NCI-H1092 (cell line): ENCODE measurements at regions not wholly inside any gene's neighbourhood (a gene's known extent, or its start where the extent isn't known, plus 50 kb on each side); places are given as distances from the start of the nearest gene placed in this dataset.
"Not testable (repeated sequence)": the region's sequence is repeated elsewhere in the genome, so short reads cannot be mapped to it uniquely, and the experiment has no call there.

ENCODE experiments used
- DNase-seq: peaks from one replicate; lab custom pipeline; 2025; lab: John Stamatoyannopoulos, UW

- not testable (repeated sequence) for DNase-seq
These were observed 248.0 kb downstream of the ZNF92 start for GRCh38 chr7:65621580-65622201.

- DNase-seq: not testable (repeated sequence)
These were observed 241.6 kb upstream of the VKORC1L1 start for GRCh38 chr7:65631236-65631635.

GRCh38 chr7:65633587-65634404 lies 239.1 kb upstream of the VKORC1L1 start:
- DNase-seq: not testable (repeated sequence)

DNA sequence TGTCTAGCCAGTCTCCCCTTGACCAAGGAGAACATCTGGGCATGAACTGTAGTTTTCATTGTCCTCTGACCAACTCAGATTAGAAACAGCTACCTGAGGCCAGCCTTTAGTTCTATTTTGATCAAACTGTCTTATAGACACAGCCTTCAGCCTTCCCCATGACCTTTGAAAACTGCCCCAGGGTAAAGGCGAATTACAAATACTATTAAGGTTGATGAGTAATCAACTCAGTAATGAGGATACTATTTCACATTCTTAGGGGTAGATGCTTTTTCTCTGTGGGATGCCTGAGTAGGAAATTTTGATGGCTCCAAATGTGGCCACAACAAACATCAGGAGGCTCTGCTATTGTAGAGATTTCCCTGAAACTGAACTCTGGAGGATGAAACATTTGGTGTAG lies 234.0 kb upstream of the VKORC1L1 start:
- DNase-seq: not testable (repeated sequence)

DNA sequence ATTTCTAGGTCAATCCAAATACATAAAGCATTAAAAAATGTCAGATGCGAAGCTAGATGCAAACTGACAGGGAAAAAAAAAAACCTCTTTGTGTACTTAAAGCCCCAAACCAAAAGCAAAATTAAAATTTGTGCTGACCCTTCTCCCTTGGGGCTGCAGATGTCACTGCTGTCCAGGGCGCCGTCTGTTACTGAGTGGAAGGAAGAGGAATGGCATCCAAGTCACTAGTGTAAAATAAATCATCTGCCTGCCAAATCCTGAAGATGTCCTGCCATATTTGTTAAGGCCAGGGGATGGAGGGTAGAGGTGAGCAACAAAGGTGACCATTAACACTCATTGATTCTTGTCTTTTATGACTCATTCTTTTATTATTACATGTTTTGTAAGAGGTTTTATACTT lies 233.2 kb upstream of the VKORC1L1 start:
- DNase-seq: not testable (repeated sequence)

DNA sequence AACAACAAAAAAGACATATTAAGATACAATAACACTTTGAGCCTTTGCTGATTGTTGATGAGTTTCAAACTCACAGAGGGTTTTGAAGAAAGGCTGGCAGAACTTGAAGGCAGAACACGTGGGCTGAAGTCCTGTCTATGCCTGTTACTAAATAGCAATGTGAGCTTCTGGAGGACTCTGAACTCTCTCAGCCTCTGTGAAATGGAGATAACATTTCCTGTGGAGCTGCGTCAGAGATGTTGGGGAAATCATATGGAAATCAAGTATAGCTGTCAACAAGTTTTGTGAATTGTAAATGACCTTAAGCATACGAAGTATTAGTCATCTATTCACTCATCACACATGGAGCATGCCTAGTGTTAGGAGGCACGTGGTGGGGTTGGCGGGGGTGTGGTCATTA lies 229.4 kb upstream of the VKORC1L1 start:
- DNase-seq: not testable (repeated sequence)

DNA sequence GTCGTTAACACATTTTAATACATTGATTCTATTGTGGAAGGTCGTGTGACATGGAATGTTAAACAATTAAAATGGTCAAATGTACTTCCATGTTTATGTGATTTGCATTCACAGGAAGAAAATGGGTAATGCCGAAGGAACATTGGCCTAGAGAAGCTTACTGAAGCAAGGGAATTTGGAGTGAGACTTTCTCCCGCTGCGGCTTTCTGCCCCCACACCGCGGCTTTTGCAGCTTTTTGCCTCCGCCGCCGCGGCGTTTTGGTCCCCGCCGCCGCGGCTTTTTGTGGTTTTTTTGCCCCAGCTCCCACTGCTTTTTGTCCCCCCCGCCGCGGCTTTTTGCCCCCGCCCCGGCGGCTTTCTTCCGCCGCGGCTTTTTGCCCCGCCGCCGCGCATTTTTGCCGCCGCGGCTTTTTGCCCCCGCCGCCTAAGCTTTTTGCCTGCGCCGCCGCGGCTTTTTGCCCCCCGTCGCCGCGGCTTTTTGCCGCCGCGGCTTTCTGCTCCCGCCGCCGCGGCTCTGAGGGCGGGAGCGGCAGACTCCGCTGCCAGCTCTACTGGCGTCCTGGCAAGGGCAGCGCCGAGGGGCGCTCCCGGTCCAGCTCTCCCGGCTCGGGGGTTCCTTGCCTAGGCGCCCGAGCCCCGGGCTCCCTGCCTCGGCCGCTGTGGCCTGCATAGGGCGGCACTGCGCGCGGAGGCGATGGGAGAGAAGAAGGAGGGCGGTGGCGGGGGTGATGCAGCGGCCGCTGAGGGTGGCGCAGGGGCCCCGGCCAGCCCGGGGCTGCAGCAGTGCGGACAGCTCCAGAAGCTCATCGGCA lies 225.5 kb upstream of the VKORC1L1 start:
- DNase-seq: not testable (repeated sequence)

DNA sequence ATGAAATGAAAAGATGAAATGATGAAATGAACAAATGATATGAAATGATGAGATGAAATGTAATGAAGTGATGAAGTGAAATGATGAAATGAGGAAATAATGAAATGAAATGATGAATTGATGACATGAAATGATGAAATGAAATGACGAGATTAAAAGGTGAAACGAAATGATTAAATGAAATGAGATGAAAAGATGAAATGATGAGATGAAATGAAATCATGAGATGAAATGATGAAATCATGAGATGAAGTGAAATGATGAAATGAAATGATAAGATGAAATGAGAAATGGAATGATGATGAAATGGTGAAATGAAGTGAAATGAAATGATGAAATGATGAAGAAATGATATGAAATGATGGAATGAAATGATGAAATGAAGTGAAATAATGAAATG lies 221.7 kb upstream of the VKORC1L1 start:
- DNase-seq: not testable (repeated sequence)

- not testable (repeated sequence) for DNase-seq
These were observed 220.9 kb upstream of the VKORC1L1 start for GRCh38 chr7:65651826-65652592.

DNA sequence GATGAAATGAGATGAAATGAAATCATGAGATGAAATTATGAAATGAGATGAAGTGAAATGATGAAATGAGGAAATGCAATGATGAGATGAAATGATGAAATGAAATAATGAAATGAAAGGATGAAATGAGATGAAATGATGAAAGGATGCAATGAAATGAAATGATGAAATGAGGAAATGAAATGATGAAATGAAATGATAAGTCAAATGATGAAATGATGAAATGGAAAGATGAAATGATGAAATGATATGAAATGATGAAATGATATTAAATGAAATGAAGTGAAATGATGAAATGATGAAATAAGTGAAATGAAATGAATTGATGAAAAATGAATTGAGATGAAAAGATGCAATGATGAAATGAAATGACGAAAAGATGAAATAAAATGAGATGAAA lies 220.2 kb upstream of the VKORC1L1 start:
- not testable (repeated sequence) for DNase-seq

GRCh38 chr7:65656494-65657188 lies 216.2 kb upstream of the VKORC1L1 start:
- DNase-seq: not testable (repeated sequence)

- DNase-seq: not testable (repeated sequence)
These were observed 189.5 kb upstream of the VKORC1L1 start for GRCh38 chr7:65683362-65683761.

DNA sequence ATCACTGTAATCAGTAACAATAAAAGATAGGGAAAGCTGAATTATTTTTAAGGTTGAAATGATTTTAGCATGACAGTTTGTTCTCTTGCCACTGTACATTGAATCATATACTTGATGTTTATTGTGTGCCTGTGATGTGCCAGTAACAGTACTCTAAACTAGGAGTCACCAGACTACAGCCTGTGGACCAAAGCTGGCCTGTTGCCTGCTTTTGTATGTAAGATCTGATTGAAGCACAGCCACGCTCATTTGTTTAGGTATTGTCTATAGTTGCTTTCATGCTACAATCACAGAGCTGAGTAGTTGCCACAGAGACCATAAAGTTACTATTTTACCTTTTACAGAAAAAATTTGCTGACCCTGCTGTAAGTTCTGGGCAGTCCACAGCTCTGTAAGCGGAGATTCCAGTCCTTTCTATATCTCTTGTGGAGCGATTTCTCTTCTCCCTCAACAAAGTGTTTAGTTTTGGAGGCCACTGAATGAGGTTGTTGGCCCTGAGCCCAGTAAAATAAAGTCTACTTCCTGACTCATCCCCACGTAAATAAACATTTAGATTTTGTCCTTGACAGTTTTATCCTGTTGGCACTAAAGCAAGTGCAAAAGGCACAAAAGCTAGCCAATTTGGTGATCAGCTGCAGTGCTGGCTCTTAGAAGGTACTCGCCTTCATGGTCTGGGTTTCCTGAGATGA lies 173.7 kb upstream of the VKORC1L1 start:
- DNase-seq: not testable (repeated sequence)

DNA sequence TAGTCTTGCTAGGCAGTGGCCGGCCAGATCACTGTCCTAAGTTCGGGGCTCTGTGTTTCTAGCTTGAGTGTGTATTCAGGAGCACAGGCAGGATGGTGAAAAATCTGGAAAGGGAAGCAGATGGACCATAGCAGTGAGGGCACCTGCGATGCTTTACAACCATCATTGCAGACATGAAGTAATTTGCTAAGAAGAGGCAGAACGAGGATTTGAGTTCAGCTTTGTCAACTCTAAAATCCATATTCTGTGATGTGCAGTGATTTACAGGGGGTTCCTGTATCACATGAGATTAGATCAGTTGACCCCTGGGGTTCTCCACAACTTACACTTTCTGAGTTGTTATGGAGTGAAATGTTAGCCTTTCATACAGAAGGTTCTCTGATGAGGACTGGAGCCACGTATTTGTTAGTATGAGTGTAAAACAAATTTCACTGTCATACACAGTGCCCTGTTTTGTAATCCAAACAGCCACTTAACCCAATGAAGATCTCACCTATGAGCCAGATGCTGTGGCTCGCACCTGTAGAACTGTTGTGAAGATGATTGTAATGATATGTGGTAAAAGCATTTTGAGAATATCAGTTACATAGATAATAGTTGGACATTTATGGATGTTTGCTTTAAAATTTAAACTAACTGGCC lies 173.0 kb upstream of the VKORC1L1 start:
- not testable (repeated sequence) for DNase-seq

GRCh38 chr7:65719123-65719798 lies 153.6 kb upstream of the VKORC1L1 start:
- peak; percentile 32 for DNase-seq

- DNase-seq: peak; percentile 48
These were observed 150.5 kb upstream of the VKORC1L1 start for GRCh38 chr7:65722361-65722792.

DNA sequence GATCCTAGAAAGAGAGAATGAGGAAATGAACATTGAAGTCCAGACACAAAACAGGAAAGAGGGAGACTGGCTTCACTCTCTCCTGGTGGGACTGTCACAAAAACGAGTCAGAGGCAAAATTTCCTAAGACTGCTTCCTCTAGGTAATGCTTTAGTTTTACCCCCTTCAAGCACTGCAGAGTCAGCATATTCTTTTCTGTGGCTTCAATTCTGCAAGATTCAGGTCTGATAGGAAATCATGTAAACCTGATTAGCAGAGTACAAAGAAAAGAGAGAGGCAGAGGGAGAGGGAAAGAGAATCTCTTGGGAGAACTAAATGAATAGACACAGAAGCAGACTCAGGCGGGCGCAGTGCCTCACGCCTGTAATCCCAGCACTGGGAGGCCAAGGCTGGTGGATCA lies 145.7 kb upstream of the VKORC1L1 start:
- DNase-seq: not testable (repeated sequence)

- DNase-seq: no peak
These were observed 141.7 kb upstream of the VKORC1L1 start for GRCh38 chr7:65731129-65731528.

DNA sequence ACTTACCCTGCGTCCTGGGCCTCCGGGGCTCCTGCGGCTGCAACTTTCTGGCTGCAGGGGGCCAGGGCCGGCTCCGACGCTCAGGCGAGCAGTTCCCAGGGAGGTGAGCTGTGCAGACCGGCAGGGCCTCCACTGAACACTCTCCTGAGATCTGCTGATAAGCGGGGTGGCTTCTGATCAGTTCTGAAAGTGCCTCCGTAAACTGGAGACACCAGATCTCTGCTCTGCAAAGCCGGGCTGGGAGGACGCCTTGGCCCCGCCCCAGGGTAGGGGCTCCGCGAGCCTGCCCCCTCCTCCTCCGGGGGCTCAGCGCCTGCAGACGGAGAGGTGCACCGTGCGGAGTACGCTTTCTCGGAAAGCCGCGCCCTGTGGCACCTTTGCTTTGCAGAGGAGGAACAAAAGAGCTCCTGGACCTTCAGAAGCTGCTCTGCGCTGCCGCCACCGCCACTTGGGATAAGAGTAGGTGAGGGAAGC lies 141.3 kb upstream of the VKORC1L1 start:
- no peak for DNase-seq
